NT2/D1 (cell line): ENCODE measurements at regions not wholly inside any gene's neighbourhood (a gene's known extent, or its start where the extent isn't known, plus 50 kb on each side); places are given as distances from the start of the nearest gene placed in this dataset.
A peak's percentile ranks its signal among the peaks of the same experiment; 100 is the strongest.

Experiments
- DNase-seq: peaks from one replicate; pipeline ENCODE4 v3.0.0-alpha.2; 2011; ENCODE audit warnings: low read depth, low spot score
- H3K27me3 ChIP-seq: 2 replicates; pipeline ENCODE4 v1.6.0; 2011; ENCODE audit warnings: mild to moderate bottlenecking; ENCODE audit not compliant: insufficient read length, insufficient read depth
- H3K36me3 ChIP-seq: 2 replicates; pipeline ENCODE4 v1.6.1; 2011; ENCODE audit warnings: mild to moderate bottlenecking, low read length, mixed read lengths; ENCODE audit not compliant: insufficient read depth, insufficient read length
- H3K4me1 ChIP-seq: 2 replicates; pipeline ENCODE4 v1.5.1; 2011; ENCODE audit not compliant: insufficient read depth, insufficient read length
- H3K4me3 ChIP-seq: 2 replicates; pipeline ENCODE4 v1.5.1; 2011; ENCODE audit warnings: low read depth; ENCODE audit not compliant: insufficient read length
- H3K9ac ChIP-seq: 2 replicates; pipeline ENCODE4 v1.6.0; 2011; ENCODE audit warnings: low read depth; ENCODE audit not compliant: insufficient read length
- H3K9me3 ChIP-seq: 2 replicates; pipeline ENCODE4 v1.5.1; 2011; ENCODE audit warnings: mild to moderate bottlenecking, low read length; ENCODE audit not compliant: insufficient read depth
- SUZ12 ChIP-seq: IDR thresholded peaks from 2 replicates; pipeline ENCODE4 v1.6.1; 2011; ENCODE audit not compliant: insufficient read length, insufficient read depth; ENCODE audit errors: extremely low read depth
- YY1 ChIP-seq: IDR thresholded peaks from 2 replicates; pipeline ENCODE4 v1.6.1; 2011; ENCODE audit not compliant: insufficient read length, insufficient read depth
- ZNF274 ChIP-seq: IDR thresholded peaks from 2 replicates; pipeline ENCODE4 v1.6.1; 2011; ENCODE audit warnings: mild to moderate bottlenecking, low read depth, low read length

- TF ChIP-seq SUZ12, result no peak
- TF ChIP-seq YY1, result no peak
- TF ChIP-seq ZNF274, result no peak
- no peaks in the 10 kb centered on the region for H3K9me3 ChIP-seq
- H3K4me1 ChIP-seq, result no peaks in the 10 kb centered on the region
- H3K27me3 ChIP-seq, result no peaks in the 10 kb centered on the region
- H3K36me3 ChIP-seq, result no peaks in the 10 kb centered on the region
- no peak overlapping the region for H3K4me3 ChIP-seq
- no peak for DNase-seq
- H3K9ac ChIP-seq, result no peak overlapping the region
These were observed 158.9 kb upstream of the SLC14A2 start for GRCh38 chr18:45456090-45457021.

- DNase-seq, result no peak
- Histone ChIP-seq H3K4me1 (no peaks in the 10 kb centered on the region), H3K9ac (no peak overlapping the region), H3K36me3 (no peaks in the 10 kb centered on the region), H3K9me3 (no peaks in the 10 kb centered on the region), H3K4me3 (no peak overlapping the region), H3K27me3 (no peaks in the 10 kb centered on the region)
- no peak for TF ChIP-seq YY1
- no peak for TF ChIP-seq ZNF274
- TF ChIP-seq SUZ12, result no peak
These were observed 157.2 kb upstream of the SLC14A2 start for GRCh38 chr18:45458033-45458432.

- no peak for TF ChIP-seq SUZ12
- Histone ChIP-seq H3K36me3 (no peaks in the 10 kb centered on the region), H3K4me1 (no peaks in the 10 kb centered on the region), H3K4me3 (no peak overlapping the region), H3K9me3 (no peaks in the 10 kb centered on the region), H3K9ac (no peak overlapping the region), H3K27me3 (no peaks in the 10 kb centered on the region)
- no peak for DNase-seq
These were observed 153.1 kb upstream of the SLC14A2 start for GRCh38 chr18:45462179-45462578.

- no peak overlapping the region for H3K9ac ChIP-seq
- H3K27me3 ChIP-seq, result no peaks in the 10 kb centered on the region
- TF ChIP-seq ZNF274 (no peak), SUZ12 (no peak), YY1 (no peak)
- no peak overlapping the region for H3K4me3 ChIP-seq
- H3K4me1 ChIP-seq, result no peaks in the 10 kb centered on the region
- no peak for DNase-seq
- no peaks in the 10 kb centered on the region for H3K36me3 ChIP-seq
- H3K9me3 ChIP-seq, result no peaks in the 10 kb centered on the region
These were observed 151.8 kb upstream of the SLC14A2 start for GRCh38 chr18:45463451-45463850.

GRCh38 chr18:45464619-45465018 is 150.7 kb upstream of the SLC14A2 start:
- no peak overlapping the region for H3K4me3 ChIP-seq
- no peaks in the 10 kb centered on the region for H3K9me3 ChIP-seq
- no peak overlapping the region for H3K9ac ChIP-seq
- no peaks in the 10 kb centered on the region for H3K27me3 ChIP-seq
- DNase-seq, result no peak
- H3K36me3 ChIP-seq, result no peaks in the 10 kb centered on the region
- no peak for TF ChIP-seq YY1
- no peak for TF ChIP-seq ZNF274
- no peak for TF ChIP-seq SUZ12
- no peaks in the 10 kb centered on the region for H3K4me1 ChIP-seq

GRCh38 chr18:45467293-45467692 is 148.0 kb upstream of the SLC14A2 start:
- H3K27me3 ChIP-seq, result no peaks in the 10 kb centered on the region

GRCh38 chr18:45467945-45468344 is 147.3 kb upstream of the SLC14A2 start:
- Histone ChIP-seq H3K4me1 (no peaks in the 10 kb centered on the region), H3K9me3 (no peaks in the 10 kb centered on the region), H3K27me3 (no peaks in the 10 kb centered on the region), H3K36me3 (no peaks in the 10 kb centered on the region), H3K9ac (no peak overlapping the region), H3K4me3 (no peak overlapping the region)
- peak; percentile 1 for DNase-seq
- TF ChIP-seq YY1 (no peak), SUZ12 (no peak), ZNF274 (no peak)

More at GRCh38 chr18:45467293-45467692, 148.0 kb upstream of the SLC14A2 start:
- DNase-seq, result no peak
- Histone ChIP-seq H3K4me3 (no peak overlapping the region), H3K9ac (no peak overlapping the region), H3K9me3 (no peaks in the 10 kb centered on the region), H3K4me1 (no peaks in the 10 kb centered on the region), H3K36me3 (no peaks in the 10 kb centered on the region)
- no peak for TF ChIP-seq ZNF274
- TF ChIP-seq SUZ12, result no peak
- TF ChIP-seq YY1, result no peak
